PC-3 (cell line): ENCODE measurements at regions not wholly inside any gene's neighbourhood (a gene's known extent, or its start where the extent isn't known, plus 50 kb on each side); places are given as distances from the start of the nearest gene placed in this dataset.

Experiments used
- ATAC-seq: fragments of 200-7000 bp; cut with Tn5 transposase; 2 replicates; pipeline ENCODE4 v1.9.1; 2020; ENCODE audit warnings: mild to moderate bottlenecking, moderate library complexity
- BruUV-seq: library from RNA; stranded (reverse); fragments of 400-500 nt; replicated peaks from 2 replicates; lab custom pipeline; 2021; lab: Mats Ljungman, UMichigan
- CTCF ChIA-PET: fragments of 300-600 bp; sonication (Branson Sonifier 250); formaldehyde crosslinking; loops from one replicate; lab custom pipeline; 2022; ENCODE audit warnings: antibody characterized with exemption; lab: Charles Lee
- POLR2A ChIA-PET: fragments of 300-600 bp; sonication (Branson Sonifier 250); formaldehyde crosslinking; loops from one replicate; lab custom pipeline; 2022; ENCODE audit warnings: antibody characterized with exemption; ENCODE audit not compliant: unreplicated experiment; lab: Charles Lee
- DNase-seq: peaks from one replicate; pipeline ENCODE4 v3.0.0-alpha.2; 2015
- H2AFZ ChIP-seq: fragments of 300-600 bp; sonication (generic); 2 replicates; pipeline ENCODE4 v1.6.0; 2016; ENCODE audit warnings: antibody characterized with exemption, low read length
- H3F3A ChIP-seq: fragments of 300-600 bp; sonication (generic); one replicate; pipeline ENCODE4 v1.6.0; 2017; ENCODE audit warnings: antibody characterized with exemption, low read length, control low read depth, mild to moderate bottlenecking; ENCODE audit not compliant: unreplicated experiment
- H3K27ac ChIP-seq: fragments of 300-600 bp; sonication (generic); 2 replicates; pipeline ENCODE4 v1.5.1; 2016; ENCODE audit warnings: mild to moderate bottlenecking, low read length
- H3K27me3 ChIP-seq: fragments of 300-600 bp; sonication (generic); 2 replicates; pipeline ENCODE4 v1.6.1; 2016; ENCODE audit warnings: low read length, mixed read lengths
- H3K36me3 ChIP-seq: fragments of 300-600 bp; sonication (generic); 2 replicates; pipeline ENCODE4 v1.6.1; 2016; ENCODE audit warnings: low read depth, mixed run types, low read length, mixed read lengths
- H3K4me1 ChIP-seq: fragments of 300-600 bp; sonication (generic); 2 replicates; pipeline ENCODE4 v1.5.1; 2016; ENCODE audit warnings: low read length; ENCODE audit not compliant: insufficient read depth
- H3K4me2 ChIP-seq: fragments of 300-600 bp; sonication (generic); 2 replicates; pipeline ENCODE4 v1.6.0; 2016; ENCODE audit warnings: low read length
- H3K4me3 ChIP-seq: fragments of 300-600 bp; sonication (generic); 2 replicates; pipeline ENCODE4 v1.5.1; 2016; ENCODE audit warnings: mild to moderate bottlenecking, low read length, mixed read lengths
- H3K79me2 ChIP-seq: fragments of 300-600 bp; sonication (generic); 2 replicates; pipeline ENCODE4 v1.6.1; 2017; ENCODE audit warnings: low read length, mixed read lengths
- H3K9ac ChIP-seq: fragments of 300-600 bp; sonication (generic); 2 replicates; pipeline ENCODE4 v1.6.0; 2016; ENCODE audit warnings: mild to moderate bottlenecking, low read length
- H3K9me2 ChIP-seq: fragments of 300-600 bp; sonication (generic); replicated peaks from 2 replicates; pipeline ENCODE4 v1.6.1; 2016; ENCODE audit warnings: mixed run types, low read length, mixed read lengths
- H3K9me3 ChIP-seq: fragments of 300-600 bp; sonication (generic); 2 replicates; pipeline ENCODE4 v1.6.1; 2016; ENCODE audit warnings: low read length, mixed read lengths
- H4K20me1 ChIP-seq: fragments of 300-600 bp; sonication (generic); 2 replicates; pipeline ENCODE4 v1.6.1; 2016; ENCODE audit warnings: low read length, mixed read lengths
- CTCF ChIP-seq: fragments of 300-600 bp; sonication (generic); conservative IDR thresholded peaks from 2 replicates; pipeline ENCODE4 v1.5.1; 2017; ENCODE audit warnings: antibody characterized with exemption, low read depth, mild to moderate bottlenecking, low read length
- EZH2 ChIP-seq: fragments of 300-600 bp; sonication (generic); IDR thresholded peaks from one replicate; pipeline ENCODE4 v1.6.1; 2017; ENCODE audit warnings: antibody characterized with exemption, mild to moderate bottlenecking, low read length; ENCODE audit not compliant: unreplicated experiment
- EZH2phosphoT487 ChIP-seq: fragments of 300-600 bp; sonication (generic); IDR thresholded peaks from 2 replicates; pipeline ENCODE4 v1.6.1; 2018; ENCODE audit warnings: mild to moderate bottlenecking, antibody characterized with exemption, low read length, borderline replicate concordance
- intact Hi-C: fragments of 100-400 bp; cut with micrococcal nuclease; formaldehyde crosslinking; loops from 2 replicates; pipeline ENCODE4 v1.9.0; 2023

GRCh38 chr1:29688471-29689365 is 452.4 kb downstream of the PTPRU start:
- peak overlapping the region; percentile 35 for H3K27ac ChIP-seq
- peaks cover 24% of the 10 kb centered on the region for H3K4me1 ChIP-seq
- peak overlapping the region; percentile 26; the same call in 1 of the 2 replicates for H3K4me3 ChIP-seq
- H3K79me2 ChIP-seq, result no peaks in the 10 kb centered on the region
- H3K4me2 ChIP-seq, result peak overlapping the region; percentile 56
- ChIA-PET CTCF (interaction anchor here (0.7 to 0.9 kb wide), 4 partner anchors 9 to 167 kb away, joined by 3 read pairs; no protein-coding TSS in a partner anchor), POLR2A (no interaction called here)
- H3K36me3 ChIP-seq, result no peaks in the 10 kb centered on the region
- H4K20me1 ChIP-seq, result no peaks in the 10 kb centered on the region
- intact Hi-C loops, result no loop called here
- no peaks in the 10 kb centered on the region for H3K9me2 ChIP-seq
- ATAC-seq, result peak; percentile 62
- no peaks in the 10 kb centered on the region for H3K27me3 ChIP-seq
- no peaks in the 10 kb centered on the region for H3K9me3 ChIP-seq
- H3K9ac ChIP-seq, result no peak overlapping the region
- BruUV-seq, result no TSS peak
- DNase-seq, result peak; percentile 58
- peak overlapping the region; percentile 70 for H2AFZ ChIP-seq
- TF ChIP-seq EZH2 (no peak), EZH2phosphoT487 (no peak), CTCF (no peak)
- H3F3A ChIP-seq, result no peaks in the 10 kb centered on the region

- Histone ChIP-seq H3K9me3 (no peaks in the 10 kb centered on the region), H3K79me2 (no peaks in the 10 kb centered on the region), H3K9ac (no peak overlapping the region), H3F3A (no peaks in the 10 kb centered on the region), H3K4me2 (peak overlapping the region; percentile 56; the same call in 1 of the 2 replicates), H2AFZ (peak overlapping the region; percentile 70; the same call in 1 of the 2 replicates), H3K36me3 (no peaks in the 10 kb centered on the region), H3K9me2 (no peaks in the 10 kb centered on the region), H4K20me1 (no peaks in the 10 kb centered on the region), H3K4me1 (peaks cover 34% of the 10 kb centered on the region), H3K4me3 (no peak overlapping the region), H3K27me3 (no peaks in the 10 kb centered on the region), H3K27ac (no peak overlapping the region)
- ChIA-PET POLR2A (no interaction called here), CTCF (interaction anchor here (0.5 to 0.9 kb wide), 3 partner anchors 10 to 693 kb away, joined by 3 read pairs; no protein-coding TSS in a partner anchor)
- TF ChIP-seq EZH2phosphoT487, result no peak
- TF ChIP-seq CTCF, result no peak
- TF ChIP-seq EZH2, result no peak
- intact Hi-C loops, result no loop called here
- BruUV-seq, result no TSS peak
- no peak for ATAC-seq
- DNase-seq, result no peak
Measured at GRCh38 chr1:29687601-29688244, 451.4 kb downstream of the PTPRU start.
